WI38 (cell line): ENCODE measurements at regions not wholly inside any gene's neighbourhood (a gene's known extent, or its start where the extent isn't known, plus 50 kb on each side); places are given as distances from the start of the nearest gene placed in this dataset.

Experiments used
- H3K4me3 ChIP-seq: 2 replicates; pipeline ENCODE4 v1.5.1; 2011; ENCODE audit warnings: low read depth, mild to moderate bottlenecking, control low read depth, low read length
- CTCF ChIP-seq: IDR thresholded peaks from 2 replicates; pipeline ENCODE4 v1.5.1; 2012; ENCODE audit warnings: low read depth, mild to moderate bottlenecking, control low read depth, low read length

GRCh38 chr14:22386924-22387775 lies 201.9 kb downstream of the DAD1 start:
- H3K4me3 ChIP-seq = no peak overlapping the region
- TF ChIP-seq CTCF = peak; percentile 56

- TF ChIP-seq CTCF = no peak
These were observed 204.0 kb downstream of the DAD1 start for GRCh38 chr14:22384974-22385526.

GRCh38 chr14:22384167-22384549 lies 204.9 kb downstream of the DAD1 start:
- no peak overlapping the region for H3K4me3 ChIP-seq
- TF ChIP-seq CTCF = no peak

More at GRCh38 chr14:22384974-22385526, 204.0 kb downstream of the DAD1 start:
- H3K4me3 ChIP-seq = no peak overlapping the region

- no peak for TF ChIP-seq CTCF
- H3K4me3 ChIP-seq = no peak overlapping the region
These were observed 205.4 kb downstream of the DAD1 start for GRCh38 chr14:22383515-22384166.

- H3K4me3 ChIP-seq = no peak overlapping the region
- no peak for TF ChIP-seq CTCF
These were observed 206.1 kb downstream of the DAD1 start for GRCh38 chr14:22382955-22383354.

GRCh38 chr14:22382395-22382794 lies 206.6 kb downstream of the DAD1 start:
- TF ChIP-seq CTCF = no peak
- no peak overlapping the region for H3K4me3 ChIP-seq

GRCh38 chr14:22381766-22382165 lies 207.3 kb downstream of the DAD1 start:
- TF ChIP-seq CTCF = no peak
- no peak overlapping the region for H3K4me3 ChIP-seq
